ENCODE measurements at regions not wholly inside any gene's neighbourhood (a gene's known extent, or its start where the extent isn't known, plus 50 kb on each side); places are given as distances from the start of the nearest gene placed in this dataset.

DNA sequence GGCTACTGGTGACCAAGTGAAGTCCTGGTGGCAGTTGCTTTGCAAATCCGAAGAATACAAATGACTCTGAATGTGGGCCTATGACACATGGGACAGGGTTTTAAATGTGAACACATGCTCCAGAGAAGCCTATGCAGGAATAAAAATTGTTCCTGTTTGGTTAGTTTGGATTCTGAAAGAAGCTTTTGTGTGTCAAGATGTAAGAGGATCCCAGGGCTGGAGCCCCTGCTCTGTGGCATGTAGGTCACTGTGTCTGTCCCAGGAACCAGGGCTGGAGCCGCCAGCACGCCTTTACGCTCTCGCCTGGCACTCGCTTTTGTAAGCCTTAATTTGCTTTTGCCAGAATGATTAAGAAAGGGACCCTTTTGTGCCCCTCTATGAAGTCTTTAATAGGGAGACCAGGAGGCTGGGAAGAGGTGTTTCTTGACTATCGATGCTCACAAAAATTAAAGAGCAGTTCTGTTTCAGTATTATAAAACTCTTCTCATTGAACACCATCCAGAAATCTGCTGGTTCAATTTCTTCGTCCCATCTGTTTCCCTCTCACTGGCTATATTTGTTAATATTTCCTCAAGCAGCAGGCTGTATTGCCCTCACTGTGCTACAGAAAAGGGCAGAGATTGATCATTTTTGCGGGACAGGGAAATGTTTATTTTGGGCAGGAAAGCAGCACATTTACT lies 532.7 kb upstream of the POU3F3 start:
- no peaks in the 10 kb centered on the region for H3K9me3 ChIP-seq (ENCODE audit: control insufficient read depth, insufficient read depth, low read depth, low read length)
- H3K4me1 ChIP-seq (ENCODE audit: control insufficient read depth, insufficient read depth, low read length) = peaks cover 6% of the 10 kb centered on the region; the same call in 1 of the 2 replicates
- CTCF ChIA-PET = interaction anchor here (0.6 to 1.1 kb wide), 2 partner anchors 92 to 598 kb away, joined by 3 read pairs; no protein-coding TSS in a partner anchor
- no peak for TF ChIP-seq ZNF133 (tag by site-specific recombination; IDR thresholded peaks at IDR 0.05)
- TF ChIP-seq MEIS1 (CRISPR knock-in tag; IDR thresholded peaks at IDR 0.05; ENCODE audit: borderline replicate concordance) = no peak
- TF ChIP-seq, protein P1, sequence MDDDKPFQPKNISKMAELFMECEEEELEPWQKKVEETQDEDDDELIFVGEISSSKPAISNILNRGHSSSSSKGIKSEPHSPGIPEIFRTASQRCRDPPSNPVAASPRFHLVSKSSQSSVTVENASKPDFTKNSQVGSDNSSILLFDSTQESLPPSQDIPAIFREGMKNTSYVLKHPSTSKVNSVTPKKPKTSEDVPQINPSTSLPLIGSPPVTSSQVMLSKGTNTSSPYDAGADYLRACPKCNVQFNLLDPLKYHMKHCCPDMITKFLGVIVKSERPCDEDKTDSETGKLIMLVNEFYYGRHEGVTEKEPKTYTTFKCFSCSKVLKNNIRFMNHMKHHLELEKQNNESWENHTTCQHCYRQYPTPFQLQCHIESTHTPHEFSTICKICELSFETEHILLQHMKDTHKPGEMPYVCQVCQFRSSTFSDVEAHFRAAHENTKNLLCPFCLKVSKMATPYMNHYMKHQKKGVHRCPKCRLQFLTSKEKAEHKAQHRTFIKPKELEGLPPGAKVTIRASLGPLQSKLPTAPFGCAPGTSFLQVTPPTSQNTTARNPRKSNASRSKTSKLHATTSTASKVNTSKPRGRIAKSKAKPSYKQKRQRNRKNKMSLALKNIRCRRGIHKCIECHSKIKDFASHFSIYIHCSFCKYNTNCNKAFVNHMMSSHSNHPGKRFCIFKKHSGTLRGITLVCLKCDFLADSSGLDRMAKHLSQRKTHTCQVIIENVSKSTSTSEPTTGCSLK (tag by site-specific recombination; IDR thresholded peaks at IDR 0.05) = no peak
- no peak for TF ChIP-seq ZNF37A (tag by site-specific recombination; IDR thresholded peaks at IDR 0.05)
- TF ChIP-seq ZNF792 (tag by site-specific recombination; IDR thresholded peaks at IDR 0.05) = no peak
- TF ChIP-seq ZBTB48 (tag by site-specific recombination; IDR thresholded peaks at IDR 0.05) = no peak
- no peak for TF ChIP-seq ZNF561 (tag by site-specific recombination; IDR thresholded peaks at IDR 0.05; ENCODE audit: borderline replicate concordance)
- TF ChIP-seq, protein P2, sequence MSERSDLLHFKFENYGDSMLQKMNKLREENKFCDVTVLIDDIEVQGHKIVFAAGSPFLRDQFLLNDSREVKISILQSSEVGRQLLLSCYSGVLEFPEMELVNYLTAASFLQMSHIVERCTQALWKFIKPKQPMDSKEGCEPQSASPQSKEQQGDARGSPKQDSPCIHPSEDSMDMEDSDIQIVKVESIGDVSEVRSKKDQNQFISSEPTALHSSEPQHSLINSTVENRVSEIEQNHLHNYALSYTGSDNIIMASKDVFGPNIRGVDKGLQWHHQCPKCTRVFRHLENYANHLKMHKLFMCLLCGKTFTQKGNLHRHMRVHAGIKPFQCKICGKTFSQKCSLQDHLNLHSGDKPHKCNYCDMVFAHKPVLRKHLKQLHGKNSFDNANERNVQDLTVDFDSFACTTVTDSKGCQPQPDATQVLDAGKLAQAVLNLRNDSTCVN (tag by site-specific recombination; optimal IDR thresholded peaks at IDR 0.05) = no peak
- no peak for TF ChIP-seq ZNF416 (tag by site-specific recombination; IDR thresholded peaks at IDR 0.05)
- TF ChIP-seq ZNF707 (tag by site-specific recombination; IDR thresholded peaks at IDR 0.05) = no peak
- TF ChIP-seq YY1 (tag by site-specific recombination; IDR thresholded peaks at IDR 0.05) = no peak
- TF ChIP-seq ZNF529 (tag by site-specific recombination; IDR thresholded peaks at IDR 0.05; ENCODE audit: insufficient replicate concordance) = no peak
- no peaks in the 10 kb centered on the region for H3K36me3 ChIP-seq (ENCODE audit: control insufficient read depth in 2 of 2, insufficient read depth in 1 of 2, low read length in 2 of 2)
- POLR2A ChIA-PET = no interaction called here
- H3K27ac ChIP-seq (ENCODE audit: extremely low read depth, low read depth, low read length) = no peak overlapping the region
- H3K4me3 ChIP-seq (ENCODE audit: low read depth, low read length) = no peak overlapping the region

DNA sequence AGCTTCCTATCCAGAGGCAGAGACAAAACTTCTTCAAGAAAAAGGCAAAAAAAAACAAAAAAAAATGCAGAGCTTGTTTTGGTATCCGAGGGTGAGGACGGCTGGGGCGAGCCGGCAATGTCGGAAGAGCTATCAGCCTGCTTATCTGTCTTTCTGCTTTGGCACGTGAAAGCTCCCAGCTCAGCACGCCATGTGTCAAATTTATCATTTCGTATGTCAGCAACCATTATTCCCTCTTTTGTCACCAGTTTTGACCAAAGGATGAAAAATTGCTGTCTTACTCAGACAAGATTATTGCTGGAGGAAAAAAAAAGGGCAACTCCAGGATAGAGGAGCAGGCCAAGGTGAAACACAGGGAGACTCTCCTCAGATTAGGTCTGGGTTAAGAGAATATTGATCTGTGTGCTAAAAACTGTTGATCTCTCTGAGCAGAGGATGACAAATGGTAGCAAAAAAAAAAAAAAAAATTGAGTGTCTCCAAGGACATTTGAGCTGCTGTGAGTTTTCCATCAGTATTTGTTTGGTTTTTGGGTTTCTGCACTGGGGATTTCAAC lies 532.0 kb upstream of the POU3F3 start:
- ChIA-PET POLR2A (no interaction called here), CTCF (interaction anchor here (0.6 to 0.7 kb wide), 3 partner anchors 203 to 598 kb away, joined by 3 read pairs; no protein-coding TSS in a partner anchor)
- Histone ChIP-seq H3K4me1 (ENCODE audit: control insufficient read depth, insufficient read depth, low read length) (peaks cover 6% of the 10 kb centered on the region; the same call in 1 of the 2 replicates), H3K9me3 (ENCODE audit: control insufficient read depth, insufficient read depth, low read depth, low read length) (no peaks in the 10 kb centered on the region), H3K36me3 (ENCODE audit: control insufficient read depth in 2 of 2, insufficient read depth in 1 of 2, low read length in 2 of 2) (no peaks in the 10 kb centered on the region), H3K4me3 (ENCODE audit: low read depth, low read length) (no peak overlapping the region), H3K27ac (ENCODE audit: extremely low read depth, low read depth, low read length) (no peak overlapping the region)
- no peak for TF ChIP-seq GFI1B (tag by site-specific recombination; IDR thresholded peaks at IDR 0.05)
- TF ChIP-seq, protein P3, sequence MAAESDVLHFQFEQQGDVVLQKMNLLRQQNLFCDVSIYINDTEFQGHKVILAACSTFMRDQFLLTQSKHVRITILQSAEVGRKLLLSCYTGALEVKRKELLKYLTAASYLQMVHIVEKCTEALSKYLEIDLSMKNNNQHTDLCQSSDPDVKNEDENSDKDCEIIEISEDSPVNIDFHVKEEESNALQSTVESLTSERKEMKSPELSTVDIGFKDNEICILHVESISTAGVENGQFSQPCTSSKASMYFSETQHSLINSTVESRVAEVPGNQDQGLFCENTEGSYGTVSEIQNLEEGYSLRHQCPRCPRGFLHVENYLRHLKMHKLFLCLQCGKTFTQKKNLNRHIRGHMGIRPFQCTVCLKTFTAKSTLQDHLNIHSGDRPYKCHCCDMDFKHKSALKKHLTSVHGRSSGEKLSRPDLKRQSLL (tag by site-specific recombination; IDR thresholded peaks at IDR 0.05) = no peak
- TF ChIP-seq MEIS1 (CRISPR knock-in tag; IDR thresholded peaks at IDR 0.05; ENCODE audit: borderline replicate concordance) = no peak
- no peak for TF ChIP-seq ZNF214 (tag by site-specific recombination; IDR thresholded peaks at IDR 0.05; ENCODE audit: borderline replicate concordance)
- no peak for TF ChIP-seq HOXD13 (CRISPR knock-in tag; IDR thresholded peaks at IDR 0.05; ENCODE audit: borderline replicate concordance)
- no peak for TF ChIP-seq ZNF112 (tag by site-specific recombination; IDR thresholded peaks at IDR 0.05)
- no peak for TF ChIP-seq ZNF394 (tag by site-specific recombination; IDR thresholded peaks at IDR 0.05; ENCODE audit: borderline replicate concordance)
- no peak for TF ChIP-seq ZNF37A (tag by site-specific recombination; IDR thresholded peaks at IDR 0.05)
- TF ChIP-seq SALL2 (tag by site-specific recombination; IDR thresholded peaks at IDR 0.05; ENCODE audit: borderline replicate concordance) = no peak
- TF ChIP-seq ZNF791 (tag by site-specific recombination; IDR thresholded peaks at IDR 0.05) = no peak
- TF ChIP-seq, protein P4, sequence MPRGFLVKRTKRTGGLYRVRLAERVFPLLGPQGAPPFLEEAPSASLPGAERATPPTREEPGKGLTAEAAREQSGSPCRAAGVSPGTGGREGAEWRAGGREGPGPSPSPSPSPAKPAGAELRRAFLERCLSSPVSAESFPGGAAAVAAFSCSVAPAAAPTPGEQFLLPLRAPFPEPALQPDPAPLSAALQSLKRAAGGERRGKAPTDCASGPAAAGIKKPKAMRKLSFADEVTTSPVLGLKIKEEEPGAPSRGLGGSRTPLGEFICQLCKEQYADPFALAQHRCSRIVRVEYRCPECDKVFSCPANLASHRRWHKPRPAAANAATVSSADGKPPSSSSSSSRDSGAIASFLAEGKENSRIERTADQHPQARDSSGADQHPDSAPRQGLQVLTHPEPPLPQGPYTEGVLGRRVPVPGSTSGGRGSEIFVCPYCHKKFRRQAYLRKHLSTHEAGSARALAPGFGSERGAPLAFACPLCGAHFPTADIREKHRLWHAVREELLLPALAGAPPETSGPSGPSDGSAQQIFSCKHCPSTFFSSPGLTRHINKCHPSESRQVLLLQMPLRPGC (tag by site-specific recombination; IDR thresholded peaks at IDR 0.05) = no peak
- TF ChIP-seq ZNF23 (tag by site-specific recombination; IDR thresholded peaks at IDR 0.05; ENCODE audit: borderline replicate concordance) = no peak
- TF ChIP-seq ZNF155 (tag by site-specific recombination; IDR thresholded peaks at IDR 0.05) = no peak
